DOHH2 (cell line): ENCODE measurements at regions not wholly inside any gene's neighbourhood (a gene's known extent, or its start where the extent isn't known, plus 50 kb on each side); places are given as distances from the start of the nearest gene placed in this dataset.

Source experiments
- CTCF ChIP-seq: fragments of 200-600 bp; sonication (generic); IDR thresholded peaks from one replicate; pipeline ENCODE4 v1.5.1; 2014; ENCODE audit warnings: antibody characterized with exemption, mild to moderate bottlenecking, low read depth, low read length; ENCODE audit not compliant: poor library complexity, severe bottlenecking
- EZH2phosphoT487 ChIP-seq: fragments of 200-600 bp; sonication (generic); IDR thresholded peaks from 2 replicates; pipeline ENCODE4 v1.6.1; 2017; ENCODE audit warnings: borderline replicate concordance, mild to moderate bottlenecking, antibody characterized with exemption, low read length, moderate library complexity, mixed read lengths

GRCh38 chr13:23020246-23020843 lies 160.4 kb upstream of the SGCG start:
- TF ChIP-seq CTCF (peak; percentile 82), EZH2phosphoT487 (no peak)
